Nephron progenitor cell (in vitro differentiated cells): ENCODE measurements at regions not wholly inside any gene's neighbourhood (a gene's known extent, or its start where the extent isn't known, plus 50 kb on each side); places are given as distances from the start of the nearest gene placed in this dataset.

Experiments
- DNase-seq: peaks from one replicate; pipeline ENCODE4 v3.0.0; 2021
- H3K27ac Mint-ChIP-seq: 2 replicates; pipeline ENCODE4 v1.8.0; 2021; ENCODE audit warnings: mild to moderate bottlenecking, moderate library complexity, mixed read lengths
- H3K27me3 Mint-ChIP-seq: 2 replicates; pipeline ENCODE4 v1.8.0; 2021; ENCODE audit warnings: mild to moderate bottlenecking, low read depth, mixed read lengths; ENCODE audit not compliant: poor library complexity
- H3K36me3 Mint-ChIP-seq: 2 replicates; pipeline ENCODE4 v1.8.0; 2021; ENCODE audit warnings: low read depth, mixed read lengths
- H3K4me1 Mint-ChIP-seq: 2 replicates; pipeline ENCODE4 v1.8.0; 2021; ENCODE audit warnings: mixed read lengths
- H3K4me3 Mint-ChIP-seq: 2 replicates; pipeline ENCODE4 v1.8.0; 2021; ENCODE audit warnings: mild to moderate bottlenecking, moderate library complexity, mixed read lengths
- H3K9me3 Mint-ChIP-seq: 2 replicates; pipeline ENCODE4 v1.8.0; 2021; ENCODE audit warnings: mild to moderate bottlenecking, moderate library complexity, mixed read lengths
- CTCF ChIP-seq: fragments of 200-600 bp; sonication (generic); IDR thresholded peaks from 2 replicates; pipeline ENCODE4 v1.5.0; 2021; ENCODE audit warnings: antibody characterized with exemption

DNA sequence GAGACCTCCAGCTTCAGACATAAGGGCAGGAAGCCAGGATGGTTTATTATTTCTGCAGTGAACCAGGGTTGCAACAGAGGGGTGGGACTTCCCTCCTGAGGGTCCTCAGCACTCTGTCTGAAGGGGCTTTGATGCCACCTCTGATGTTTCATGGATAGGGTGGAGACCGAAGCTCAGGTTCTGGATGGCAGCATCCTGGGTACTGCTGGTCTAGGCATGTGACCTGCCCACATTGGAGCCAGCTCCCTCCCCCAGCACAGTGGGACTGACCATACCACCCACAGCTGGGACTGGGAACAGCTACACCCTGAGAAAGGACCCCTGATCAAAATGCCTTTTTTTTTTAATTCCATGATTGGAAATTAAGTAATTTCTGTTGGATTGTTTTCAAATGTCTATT lies 355.2 kb downstream of the ZNF516 start:
- H3K27ac Mint-ChIP-seq = no peak overlapping the region
- no peak for TF ChIP-seq CTCF
- no peak for DNase-seq
- peaks cover under 1% of the 10 kb centered on the region for H3K4me1 Mint-ChIP-seq
- H3K27me3 Mint-ChIP-seq = peaks cover 17% of the 10 kb centered on the region
- H3K9me3 Mint-ChIP-seq = peaks cover 6% of the 10 kb centered on the region
- H3K36me3 Mint-ChIP-seq = no peaks in the 10 kb centered on the region
- H3K4me3 Mint-ChIP-seq = no peak overlapping the region

- Mint-ChIP-seq H3K4me3 (no peak overlapping the region), H3K4me1 (no peaks in the 10 kb centered on the region), H3K9me3 (peaks cover 28% of the 10 kb centered on the region), H3K36me3 (peaks cover 10% of the 10 kb centered on the region), H3K27ac (no peak overlapping the region), H3K27me3 (peaks cover 19% of the 10 kb centered on the region)
- no peak for TF ChIP-seq CTCF
- DNase-seq = no peak
Observed at GRCh38 chr18:76137216-76137615, 357.8 kb downstream of the ZNF516 start.

GRCh38 chr18:76136701-76137100 lies 358.3 kb downstream of the ZNF516 start:
- no peak for DNase-seq
- peaks cover 16% of the 10 kb centered on the region for H3K27me3 Mint-ChIP-seq
- H3K27ac Mint-ChIP-seq = no peak overlapping the region
- TF ChIP-seq CTCF = no peak
- peaks cover 28% of the 10 kb centered on the region for H3K9me3 Mint-ChIP-seq
- H3K4me3 Mint-ChIP-seq = no peak overlapping the region
- H3K36me3 Mint-ChIP-seq = peaks cover 10% of the 10 kb centered on the region
- H3K4me1 Mint-ChIP-seq = no peaks in the 10 kb centered on the region

DNA sequence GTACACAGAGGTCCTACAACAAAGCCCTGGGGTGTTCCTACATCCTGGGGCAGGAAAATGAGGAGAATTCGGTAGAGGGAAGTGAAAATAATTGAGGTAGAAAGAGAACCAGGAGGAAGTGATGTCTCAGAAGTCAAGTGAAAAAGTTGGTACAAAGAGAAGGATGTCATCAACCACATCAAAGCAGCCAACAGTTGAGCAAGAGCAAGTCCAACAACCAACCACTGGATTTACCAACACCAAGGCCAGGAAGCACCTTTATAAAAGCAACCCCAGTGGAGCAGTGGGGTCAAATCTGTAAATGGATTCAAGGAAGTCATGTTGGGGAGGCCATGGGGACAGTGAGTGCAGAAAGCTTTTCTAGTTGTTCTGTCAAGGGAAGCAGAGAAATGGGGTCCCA lies 360.4 kb downstream of the ZNF516 start:
- H3K9me3 Mint-ChIP-seq = peaks cover 26% of the 10 kb centered on the region
- H3K27ac Mint-ChIP-seq = no peak overlapping the region
- no peak for DNase-seq
- H3K4me3 Mint-ChIP-seq = no peak overlapping the region
- no peak for TF ChIP-seq CTCF
- peaks cover 14% of the 10 kb centered on the region for H3K27me3 Mint-ChIP-seq
- peaks cover 10% of the 10 kb centered on the region for H3K36me3 Mint-ChIP-seq
- peaks cover 3% of the 10 kb centered on the region for H3K4me1 Mint-ChIP-seq

DNA sequence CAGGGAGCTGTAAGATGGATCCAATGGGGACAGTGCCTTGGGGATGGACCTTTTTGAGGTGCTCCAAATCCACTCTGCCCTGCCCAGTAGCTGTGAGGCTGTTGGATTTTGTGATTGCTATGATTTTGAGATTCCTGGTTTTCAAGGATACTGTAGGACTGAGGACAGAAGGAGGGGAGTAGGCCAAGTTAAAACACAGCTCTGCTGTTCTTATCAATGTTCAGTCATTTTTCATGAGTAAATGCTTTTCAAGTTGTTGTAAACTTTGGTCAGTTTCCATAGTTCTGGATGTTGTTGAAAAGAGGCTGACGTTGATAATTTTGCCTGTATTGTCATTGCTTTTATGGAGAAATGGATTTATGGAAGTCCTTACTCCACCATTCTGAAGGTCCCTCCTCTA lies 361.2 kb downstream of the ZNF516 start:
- Mint-ChIP-seq H3K27me3 (peaks cover 14% of the 10 kb centered on the region), H3K4me1 (peaks cover 3% of the 10 kb centered on the region), H3K27ac (no peak overlapping the region), H3K36me3 (peaks cover 10% of the 10 kb centered on the region), H3K9me3 (peaks cover 26% of the 10 kb centered on the region), H3K4me3 (no peak overlapping the region)
- DNase-seq = no peak
- TF ChIP-seq CTCF = no peak

DNA sequence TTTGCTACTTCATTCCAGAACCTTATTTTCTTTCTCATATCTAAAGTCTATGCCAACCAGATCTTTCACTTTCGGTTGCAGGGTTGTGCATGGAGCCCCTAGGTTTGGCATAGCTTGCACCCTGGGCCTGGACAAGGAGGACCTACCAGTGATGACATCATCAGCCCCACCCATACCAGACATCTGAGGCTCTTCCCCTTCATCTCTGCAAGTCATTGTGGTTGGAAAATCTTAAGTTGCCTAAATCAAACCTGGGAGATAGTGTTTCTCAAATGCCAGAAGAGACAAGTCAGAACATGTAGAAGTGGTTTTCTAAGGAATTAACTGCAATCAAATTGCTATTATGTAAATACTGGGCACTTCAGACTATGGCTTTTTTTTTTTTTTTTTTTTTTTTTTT lies 363.3 kb downstream of the ZNF516 start:
- TF ChIP-seq CTCF = no peak
- Mint-ChIP-seq H3K4me1 (peaks cover 3% of the 10 kb centered on the region), H3K4me3 (no peak overlapping the region), H3K9me3 (peaks cover 26% of the 10 kb centered on the region), H3K27ac (no peak overlapping the region), H3K36me3 (peaks cover 10% of the 10 kb centered on the region), H3K27me3 (peaks cover 11% of the 10 kb centered on the region)
- no peak for DNase-seq
